ENCODE measurements at regions not wholly inside any gene's neighbourhood (a gene's known extent, or its start where the extent isn't known, plus 50 kb on each side); places are given as distances from the start of the nearest gene placed in this dataset. TPM values are rescaled to one million over a fixed set of nuclear protein-coding genes. Genes with fewer than 3 reads are reported as not detected.

DNA sequence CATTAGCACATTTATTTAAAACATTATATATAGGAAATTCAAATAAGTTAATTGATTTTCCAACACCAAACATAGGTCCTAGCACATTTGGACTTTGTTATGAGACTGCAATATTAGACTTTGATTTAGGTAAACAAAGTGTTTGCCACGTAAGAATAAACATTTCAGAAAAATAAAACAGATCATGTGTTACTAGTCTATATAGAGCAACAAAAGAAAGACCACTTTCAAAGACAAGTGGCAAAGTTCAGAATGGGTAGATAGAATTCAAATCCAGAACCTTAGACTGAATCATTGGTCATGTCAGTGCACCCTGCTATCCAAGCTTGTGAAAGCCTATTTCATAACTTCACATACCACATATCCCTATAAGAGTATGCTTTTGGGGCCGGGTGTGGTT, 66.7 kb upstream of the PRR20A start:
- H3K4me1 Mint-ChIP-seq (ENCODE audit: unreplicated experiment), result no peaks in the 10 kb centered on the region
- H3K9me3 Mint-ChIP-seq (ENCODE audit: unreplicated experiment), result no peaks in the 10 kb centered on the region
- no peak overlapping the region for H3K4me3 Mint-ChIP-seq (ENCODE audit: unreplicated experiment)
- H3K27ac Mint-ChIP-seq (ENCODE audit: unreplicated experiment), result no peak overlapping the region
- TF ChIP-seq, protein P1, sequence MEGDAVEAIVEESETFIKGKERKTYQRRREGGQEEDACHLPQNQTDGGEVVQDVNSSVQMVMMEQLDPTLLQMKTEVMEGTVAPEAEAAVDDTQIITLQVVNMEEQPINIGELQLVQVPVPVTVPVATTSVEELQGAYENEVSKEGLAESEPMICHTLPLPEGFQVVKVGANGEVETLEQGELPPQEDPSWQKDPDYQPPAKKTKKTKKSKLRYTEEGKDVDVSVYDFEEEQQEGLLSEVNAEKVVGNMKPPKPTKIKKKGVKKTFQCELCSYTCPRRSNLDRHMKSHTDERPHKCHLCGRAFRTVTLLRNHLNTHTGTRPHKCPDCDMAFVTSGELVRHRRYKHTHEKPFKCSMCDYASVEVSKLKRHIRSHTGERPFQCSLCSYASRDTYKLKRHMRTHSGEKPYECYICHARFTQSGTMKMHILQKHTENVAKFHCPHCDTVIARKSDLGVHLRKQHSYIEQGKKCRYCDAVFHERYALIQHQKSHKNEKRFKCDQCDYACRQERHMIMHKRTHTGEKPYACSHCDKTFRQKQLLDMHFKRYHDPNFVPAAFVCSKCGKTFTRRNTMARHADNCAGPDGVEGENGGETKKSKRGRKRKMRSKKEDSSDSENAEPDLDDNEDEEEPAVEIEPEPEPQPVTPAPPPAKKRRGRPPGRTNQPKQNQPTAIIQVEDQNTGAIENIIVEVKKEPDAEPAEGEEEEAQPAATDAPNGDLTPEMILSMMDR (IDR thresholded peaks at IDR 0.05; ENCODE audit: unreplicated experiment), result no peak
- no peaks in the 10 kb centered on the region for H3K36me3 Mint-ChIP-seq (ENCODE audit: low read depth, unreplicated experiment)
- no peaks in the 10 kb centered on the region for H3K27me3 Mint-ChIP-seq (ENCODE audit: unreplicated experiment)
- DNase-seq (ENCODE audit: low spot score), result no peak

DNA sequence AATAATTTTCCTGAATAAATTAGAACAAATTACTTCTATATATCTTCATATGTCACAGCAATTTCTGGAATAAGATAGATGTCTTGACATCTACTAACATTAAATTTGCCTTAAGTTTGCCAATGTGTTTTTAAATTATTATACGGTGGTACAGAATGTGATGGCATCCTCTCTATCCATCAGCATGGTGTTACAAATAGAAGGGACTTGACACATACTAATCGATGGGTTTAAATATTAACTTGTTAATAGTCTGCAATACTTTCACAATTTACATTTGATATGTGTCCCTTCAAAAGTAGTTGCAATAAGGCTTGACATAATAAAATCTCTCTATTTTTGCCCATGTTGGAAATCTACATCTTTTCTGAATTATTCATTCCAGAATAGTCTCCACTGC, 65.1 kb upstream of the PRR20A start:
- Mint-ChIP-seq H3K27ac (ENCODE audit: unreplicated experiment) (no peak overlapping the region), H3K4me3 (ENCODE audit: unreplicated experiment) (no peak overlapping the region), H3K9me3 (ENCODE audit: unreplicated experiment) (no peaks in the 10 kb centered on the region), H3K36me3 (ENCODE audit: low read depth, unreplicated experiment) (no peaks in the 10 kb centered on the region), H3K27me3 (ENCODE audit: unreplicated experiment) (no peaks in the 10 kb centered on the region), H3K4me1 (ENCODE audit: unreplicated experiment) (no peaks in the 10 kb centered on the region)
- no peak for DNase-seq (ENCODE audit: low spot score)
- TF ChIP-seq, protein P1 (IDR thresholded peaks at IDR 0.05; ENCODE audit: unreplicated experiment), result no peak

DNA sequence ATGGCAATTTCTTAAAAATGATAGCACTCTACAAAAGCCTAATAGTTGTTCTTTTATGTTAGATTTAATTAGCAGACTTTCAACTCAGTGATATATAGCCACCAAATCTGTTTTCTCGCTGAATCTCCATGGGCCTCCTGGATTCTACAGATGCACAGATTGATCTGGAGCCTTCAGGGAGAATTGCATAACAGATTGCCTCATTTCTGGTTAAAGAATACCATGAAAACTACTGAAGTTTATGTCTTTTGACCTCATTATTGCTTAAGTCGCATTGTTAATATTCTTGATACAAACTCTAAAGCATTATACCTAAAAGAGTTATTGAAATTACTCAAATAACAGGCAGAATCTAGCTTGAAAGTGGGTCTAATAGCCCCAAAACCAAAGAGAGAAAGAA, 53.7 kb upstream of the PRR20A start:
- no peak for DNase-seq (ENCODE audit: low spot score)
- Mint-ChIP-seq H3K4me3 (ENCODE audit: unreplicated experiment) (no peak overlapping the region), H3K4me1 (ENCODE audit: unreplicated experiment) (no peaks in the 10 kb centered on the region), H3K27ac (ENCODE audit: unreplicated experiment) (no peak overlapping the region), H3K27me3 (ENCODE audit: unreplicated experiment) (no peaks in the 10 kb centered on the region), H3K36me3 (ENCODE audit: low read depth, unreplicated experiment) (no peaks in the 10 kb centered on the region), H3K9me3 (ENCODE audit: unreplicated experiment) (no peaks in the 10 kb centered on the region)
- TF ChIP-seq, protein P1 (IDR thresholded peaks at IDR 0.05; ENCODE audit: unreplicated experiment), result no peak

Small RNA genes lying in the stretch of these regions (microRNA-seq; reads per million reads assigned to microRNA genes)
- not detected for gene MIR1297 (ENCODE audit: unreplicated experiment)
- not detected for gene MIR5007 (ENCODE audit: unreplicated experiment)
